Caco-2 (cell line): ENCODE measurements at regions not wholly inside any gene's neighbourhood (a gene's known extent, or its start where the extent isn't known, plus 50 kb on each side); places are given as distances from the start of the nearest gene placed in this dataset.

ENCODE experiments used
- BruUV-seq: library from RNA; stranded (reverse); fragments of 400-500 nt; replicated peaks from 2 replicates; lab custom pipeline; 2021; lab: Mats Ljungman, UMichigan
- CTCF ChIA-PET: fragments of 300-600 bp; sonication (Branson Sonifier 250); formaldehyde crosslinking; loops from one replicate; lab custom pipeline; 2022; ENCODE audit warnings: antibody characterized with exemption; lab: Charles Lee
- POLR2A ChIA-PET: fragments of 300-600 bp; sonication (Branson Sonifier 250); formaldehyde crosslinking; loops from one replicate; lab custom pipeline; 2022; ENCODE audit warnings: antibody characterized with exemption; lab: Charles Lee
- DNase-seq, 2 experiments: peaks; one replicate each; pipeline versions ENCODE4 v3.0.0 to v3.0.0-alpha.2; 2020 to 2022
- H3K27me3 ChIP-seq: replicated peaks from 2 replicates; pipeline ENCODE4 v1.6.0; 2011; ENCODE audit warnings: low read length; ENCODE audit not compliant: control insufficient read depth, insufficient read depth
- H3K36me3 ChIP-seq: 2 replicates; pipeline ENCODE4 v1.5.1; 2011; ENCODE audit warnings: low read length; ENCODE audit not compliant: control insufficient read depth, insufficient read depth
- H3K4me1 ChIP-seq: fragments of 250-450 bp; sonication (Bioruptor Pico); 2 replicates; pipeline ENCODE4 v1.5.1; 2020; ENCODE audit warnings: mild to moderate bottlenecking
- H3K4me3 ChIP-seq: 2 replicates; pipeline ENCODE4 v1.5.1; 2011; ENCODE audit warnings: low read depth, mild to moderate bottlenecking, control low read depth, low read length
- H3K9me3 ChIP-seq: fragments of 250-450 bp; sonication (Bioruptor Pico); 2 replicates; pipeline ENCODE4 v1.5.1; 2020; ENCODE audit warnings: mild to moderate bottlenecking, moderate library complexity
- H3K27ac Mint-ChIP-seq: one replicate; pipeline ENCODE4 v1.8.0; 2022; ENCODE audit warnings: mixed read lengths; ENCODE audit not compliant: unreplicated experiment
- H3K27me3 Mint-ChIP-seq: one replicate; pipeline ENCODE4 v1.8.0; 2022; ENCODE audit warnings: mixed read lengths; ENCODE audit not compliant: insufficient read depth, unreplicated experiment
- H3K36me3 Mint-ChIP-seq: one replicate; pipeline ENCODE4 v1.8.0; 2022; ENCODE audit warnings: mild to moderate bottlenecking, mixed read lengths; ENCODE audit not compliant: insufficient read depth, unreplicated experiment
- H3K4me1 Mint-ChIP-seq: one replicate; pipeline ENCODE4 v1.8.0; 2022; ENCODE audit warnings: low read depth, mixed read lengths; ENCODE audit not compliant: unreplicated experiment
- H3K4me3 Mint-ChIP-seq: one replicate; pipeline ENCODE4 v1.8.0; 2022; ENCODE audit warnings: mild to moderate bottlenecking, moderate library complexity, mixed read lengths; ENCODE audit not compliant: unreplicated experiment
- H3K9me3 Mint-ChIP-seq: one replicate; pipeline ENCODE4 v1.8.0; 2022; ENCODE audit warnings: mixed read lengths; ENCODE audit not compliant: unreplicated experiment
- intact Hi-C: fragments of 100-400 bp; cut with micrococcal nuclease; formaldehyde crosslinking; loops from one replicate; pipeline ENCODE4 v1.10.0; 2022; ENCODE audit not compliant: unreplicated experiment
- TF ChIP-seq, protein P1 (sequence below), 2 experiments: fragments of 200-600 bp in 1 of 2; IDR thresholded peaks; 1 replicate in 1 of 2; 2 replicates in 1 of 2; pipeline versions ENCODE4 v1.5.1 to v1.8.0; 2011 to 2022; ENCODE audit warnings: antibody characterized with exemption in 1 of 2, control low read depth in 1 of 2, inconsistent platforms in 1 of 2, low read depth in 1 of 2, low read length in 1 of 2, mild to moderate bottlenecking in 1 of 2, moderate library complexity in 1 of 2; ENCODE audit not compliant: insufficient read depth in 1 of 2, severe bottlenecking in 1 of 2, unreplicated experiment in 1 of 2

- Histone ChIP-seq H3K9me3 (no peaks in the 10 kb centered on the region), H3K27me3 (no peaks in the 10 kb centered on the region), H3K36me3 (no peaks in the 10 kb centered on the region), H3K4me1 (peaks cover 13% of the 10 kb centered on the region), H3K4me3 (no peak overlapping the region)
- CTCF ChIA-PET: no interaction called here
- Mint-ChIP-seq H3K9me3 (no peaks in the 10 kb centered on the region), H3K27ac (no peak overlapping the region), H3K4me1 (peaks cover 24% of the 10 kb centered on the region), H3K36me3 (no peaks in the 10 kb centered on the region), H3K27me3 (no peaks in the 10 kb centered on the region), H3K4me3 (no peak overlapping the region)
- peak in 1 of 2 experiments; percentile 51 for DNase-seq
- BruUV-seq: no TSS peak
- POLR2A ChIA-PET: no interaction called here
- intact Hi-C loops: loop anchor here (1.0 to 5.0 kb wide), 6 partner anchors 148 to 714 kb away; partner anchors contain the start of gene GJA1
- TF ChIP-seq, protein P1, sequence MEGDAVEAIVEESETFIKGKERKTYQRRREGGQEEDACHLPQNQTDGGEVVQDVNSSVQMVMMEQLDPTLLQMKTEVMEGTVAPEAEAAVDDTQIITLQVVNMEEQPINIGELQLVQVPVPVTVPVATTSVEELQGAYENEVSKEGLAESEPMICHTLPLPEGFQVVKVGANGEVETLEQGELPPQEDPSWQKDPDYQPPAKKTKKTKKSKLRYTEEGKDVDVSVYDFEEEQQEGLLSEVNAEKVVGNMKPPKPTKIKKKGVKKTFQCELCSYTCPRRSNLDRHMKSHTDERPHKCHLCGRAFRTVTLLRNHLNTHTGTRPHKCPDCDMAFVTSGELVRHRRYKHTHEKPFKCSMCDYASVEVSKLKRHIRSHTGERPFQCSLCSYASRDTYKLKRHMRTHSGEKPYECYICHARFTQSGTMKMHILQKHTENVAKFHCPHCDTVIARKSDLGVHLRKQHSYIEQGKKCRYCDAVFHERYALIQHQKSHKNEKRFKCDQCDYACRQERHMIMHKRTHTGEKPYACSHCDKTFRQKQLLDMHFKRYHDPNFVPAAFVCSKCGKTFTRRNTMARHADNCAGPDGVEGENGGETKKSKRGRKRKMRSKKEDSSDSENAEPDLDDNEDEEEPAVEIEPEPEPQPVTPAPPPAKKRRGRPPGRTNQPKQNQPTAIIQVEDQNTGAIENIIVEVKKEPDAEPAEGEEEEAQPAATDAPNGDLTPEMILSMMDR (IDR thresholded peaks at IDR 0.05; ENCODE audit: insufficient read depth in 1 of 2, low read depth in 1 of 2, low read length in 1 of 2, severe bottlenecking in 1 of 2, unreplicated experiment in 1 of 2): peak in 1 of 2 experiments; percentile 32
These were observed 365.8 kb upstream of the HSF2 start for GRCh38 chr6:122033564-122034181.

DNA sequence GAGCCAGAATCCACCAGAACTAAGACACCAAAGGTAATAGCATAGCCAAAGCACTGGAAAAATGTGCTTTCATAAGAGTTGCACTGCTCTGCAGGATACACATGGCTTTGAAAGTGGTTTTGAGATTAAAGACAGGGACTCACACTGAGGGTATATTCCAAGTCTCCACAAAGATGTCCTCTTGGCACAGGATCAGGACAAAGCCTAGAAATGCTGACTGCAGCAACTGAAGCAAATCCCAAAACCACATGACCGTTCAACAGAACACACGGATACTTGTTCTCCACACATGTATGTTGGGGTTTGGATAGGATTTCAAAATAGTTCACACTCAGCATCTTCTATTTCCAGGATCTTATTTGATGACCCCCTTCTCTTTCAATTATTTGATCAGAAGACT is 364.3 kb upstream of the HSF2 start:
- CTCF ChIA-PET: no interaction called here
- POLR2A ChIA-PET: no interaction called here
- Mint-ChIP-seq H3K36me3 (no peaks in the 10 kb centered on the region), H3K4me1 (peaks cover 12% of the 10 kb centered on the region), H3K27me3 (no peaks in the 10 kb centered on the region), H3K9me3 (no peaks in the 10 kb centered on the region), H3K27ac (no peak overlapping the region), H3K4me3 (no peak overlapping the region)
- H3K4me3 ChIP-seq: no peak overlapping the region
- no peaks in the 10 kb centered on the region for H3K4me1 ChIP-seq
- TF ChIP-seq, protein P1 (IDR thresholded peaks at IDR 0.05; ENCODE audit: insufficient read depth in 1 of 2, low read depth in 1 of 2, low read length in 1 of 2, severe bottlenecking in 1 of 2, unreplicated experiment in 1 of 2): no peak
- H3K27me3 ChIP-seq: no peaks in the 10 kb centered on the region
- no peaks in the 10 kb centered on the region for H3K36me3 ChIP-seq
- no peak for DNase-seq
- intact Hi-C loops: no loop called here
- H3K9me3 ChIP-seq: no peaks in the 10 kb centered on the region
- no TSS peak for BruUV-seq

- Mint-ChIP-seq H3K4me1 (peaks cover 7% of the 10 kb centered on the region), H3K27ac (no peak overlapping the region), H3K36me3 (no peaks in the 10 kb centered on the region), H3K9me3 (no peaks in the 10 kb centered on the region), H3K4me3 (no peak overlapping the region), H3K27me3 (no peaks in the 10 kb centered on the region)
- intact Hi-C loops: loop anchor here (10.0 kb wide), 1 partner anchor 145 kb away; no protein-coding TSS in a partner anchor
- no peaks in the 10 kb centered on the region for H3K9me3 ChIP-seq
- H3K27me3 ChIP-seq: no peaks in the 10 kb centered on the region
- no peaks in the 10 kb centered on the region for H3K4me1 ChIP-seq
- POLR2A ChIA-PET: no interaction called here
- BruUV-seq: no TSS peak
- CTCF ChIA-PET: no interaction called here
- H3K4me3 ChIP-seq: no peak overlapping the region
- no peak for DNase-seq
- TF ChIP-seq, protein P1 (IDR thresholded peaks at IDR 0.05; ENCODE audit: insufficient read depth in 1 of 2, low read depth in 1 of 2, low read length in 1 of 2, severe bottlenecking in 1 of 2, unreplicated experiment in 1 of 2): no peak
- H3K36me3 ChIP-seq: no peaks in the 10 kb centered on the region
These were observed 359.2 kb upstream of the HSF2 start for GRCh38 chr6:122040261-122040660.
